ENCODE measurements at regions not wholly inside any gene's neighbourhood (a gene's known extent, or its start where the extent isn't known, plus 50 kb on each side); places are given as distances from the start of the nearest gene placed in this dataset.

GRCh38 chr1:181257117-181257516, 168.6 kb downstream of the IER5 start:
- H3K4me3 ChIP-seq: no peak overlapping the region
- no peaks in the 10 kb centered on the region for H3K4me1 ChIP-seq (ENCODE audit: control insufficient read depth in 1 of 2, low read depth in 2 of 2)
- H3K27ac ChIP-seq: no peak overlapping the region
- no peaks in the 10 kb centered on the region for H3K36me3 ChIP-seq
- H3K9me3 ChIP-seq: no peaks in the 10 kb centered on the region
- no peak for ATAC-seq (ENCODE audit: insufficient number of reproducible peaks, low FRiP score, low read depth)
- DNase-seq (ENCODE audit: low spot score): no peak
- no peaks in the 10 kb centered on the region for H3K27me3 ChIP-seq (replicated peaks; ENCODE audit: insufficient read depth)
- TF ChIP-seq, protein P1, sequence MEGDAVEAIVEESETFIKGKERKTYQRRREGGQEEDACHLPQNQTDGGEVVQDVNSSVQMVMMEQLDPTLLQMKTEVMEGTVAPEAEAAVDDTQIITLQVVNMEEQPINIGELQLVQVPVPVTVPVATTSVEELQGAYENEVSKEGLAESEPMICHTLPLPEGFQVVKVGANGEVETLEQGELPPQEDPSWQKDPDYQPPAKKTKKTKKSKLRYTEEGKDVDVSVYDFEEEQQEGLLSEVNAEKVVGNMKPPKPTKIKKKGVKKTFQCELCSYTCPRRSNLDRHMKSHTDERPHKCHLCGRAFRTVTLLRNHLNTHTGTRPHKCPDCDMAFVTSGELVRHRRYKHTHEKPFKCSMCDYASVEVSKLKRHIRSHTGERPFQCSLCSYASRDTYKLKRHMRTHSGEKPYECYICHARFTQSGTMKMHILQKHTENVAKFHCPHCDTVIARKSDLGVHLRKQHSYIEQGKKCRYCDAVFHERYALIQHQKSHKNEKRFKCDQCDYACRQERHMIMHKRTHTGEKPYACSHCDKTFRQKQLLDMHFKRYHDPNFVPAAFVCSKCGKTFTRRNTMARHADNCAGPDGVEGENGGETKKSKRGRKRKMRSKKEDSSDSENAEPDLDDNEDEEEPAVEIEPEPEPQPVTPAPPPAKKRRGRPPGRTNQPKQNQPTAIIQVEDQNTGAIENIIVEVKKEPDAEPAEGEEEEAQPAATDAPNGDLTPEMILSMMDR (IDR thresholded peaks at IDR 0.05): no peak

GRCh38 chr1:181259026-181259745, 170.7 kb downstream of the IER5 start:
- DNase-seq (ENCODE audit: low spot score): no peak
- Histone ChIP-seq H3K4me3 (no peak overlapping the region), H3K36me3 (no peaks in the 10 kb centered on the region), H3K4me1 (ENCODE audit: control insufficient read depth in 1 of 2, low read depth in 2 of 2) (no peaks in the 10 kb centered on the region), H3K27ac (no peak overlapping the region), H3K27me3 (replicated peaks; ENCODE audit: insufficient read depth) (no peaks in the 10 kb centered on the region), H3K9me3 (no peaks in the 10 kb centered on the region)
- TF ChIP-seq, protein P1 (IDR thresholded peaks at IDR 0.05): no peak
- no peak for ATAC-seq (ENCODE audit: insufficient number of reproducible peaks, low FRiP score, low read depth)

DNA sequence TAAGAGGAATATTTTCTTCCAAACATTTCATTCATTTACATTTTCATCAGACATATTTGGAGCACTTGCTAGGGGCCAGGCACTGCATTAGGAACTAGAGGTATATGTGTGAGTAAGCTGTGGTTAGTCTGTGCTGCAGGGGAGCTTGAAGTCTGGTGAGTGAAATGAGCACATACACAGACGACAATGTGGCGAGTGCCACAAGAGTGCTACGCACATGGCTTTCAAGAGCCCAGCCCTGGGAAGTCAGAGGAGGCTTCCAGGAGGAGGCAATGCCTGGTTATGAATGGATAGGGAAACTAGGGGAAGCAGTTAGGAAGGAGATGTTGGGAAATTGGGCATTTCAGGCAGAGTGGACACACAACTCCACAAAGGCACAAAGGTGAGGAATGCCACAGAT, 171.8 kb downstream of the IER5 start:
- no peak overlapping the region for H3K4me3 ChIP-seq
- no peaks in the 10 kb centered on the region for H3K4me1 ChIP-seq (ENCODE audit: control insufficient read depth in 1 of 2, low read depth in 2 of 2)
- H3K27me3 ChIP-seq (replicated peaks; ENCODE audit: insufficient read depth): no peaks in the 10 kb centered on the region
- TF ChIP-seq, protein P1 (IDR thresholded peaks at IDR 0.05): no peak
- H3K9me3 ChIP-seq: no peaks in the 10 kb centered on the region
- DNase-seq (ENCODE audit: low spot score) (no peak), ATAC-seq (ENCODE audit: insufficient number of reproducible peaks, low FRiP score, low read depth) (no peak)
- no peaks in the 10 kb centered on the region for H3K36me3 ChIP-seq
- no peak overlapping the region for H3K27ac ChIP-seq

- no peaks in the 10 kb centered on the region for H3K4me1 ChIP-seq (ENCODE audit: control insufficient read depth in 1 of 2, low read depth in 2 of 2)
- no peak overlapping the region for H3K27ac ChIP-seq
- no peak overlapping the region for H3K4me3 ChIP-seq
- ATAC-seq (ENCODE audit: insufficient number of reproducible peaks, low FRiP score, low read depth) (no peak), DNase-seq (ENCODE audit: low spot score) (no peak)
- H3K36me3 ChIP-seq: no peaks in the 10 kb centered on the region
- H3K9me3 ChIP-seq: no peaks in the 10 kb centered on the region
- no peaks in the 10 kb centered on the region for H3K27me3 ChIP-seq (replicated peaks; ENCODE audit: insufficient read depth)
- TF ChIP-seq, protein P1 (IDR thresholded peaks at IDR 0.05): no peak
These were observed 172.5 kb downstream of the IER5 start for GRCh38 chr1:181260994-181261393.

- Histone ChIP-seq H3K36me3 (no peaks in the 10 kb centered on the region), H3K4me3 (no peak overlapping the region), H3K27me3 (replicated peaks; ENCODE audit: insufficient read depth) (no peaks in the 10 kb centered on the region), H3K9me3 (no peaks in the 10 kb centered on the region), H3K4me1 (ENCODE audit: control insufficient read depth in 1 of 2, low read depth in 2 of 2) (no peaks in the 10 kb centered on the region), H3K27ac (no peak overlapping the region)
- DNase-seq (ENCODE audit: low spot score) (no peak), ATAC-seq (ENCODE audit: insufficient number of reproducible peaks, low FRiP score, low read depth) (no peak)
- TF ChIP-seq, protein P1 (IDR thresholded peaks at IDR 0.05): no peak
These were observed 173.6 kb downstream of the IER5 start for GRCh38 chr1:181262069-181262468.

Data from thoracic aorta (tissue), 2 donors.